GM18858 (cell line): ENCODE measurements at regions not wholly inside any gene's neighbourhood (a gene's known extent, or its start where the extent isn't known, plus 50 kb on each side); places are given as distances from the start of the nearest gene placed in this dataset.

ENCODE experiments used
- ATAC-seq: cut with Tn5 transposase; IDR thresholded peaks from one replicate; pipeline ENCODE4 v1.9.1; 2021; ENCODE audit not compliant: unreplicated experiment

DNA sequence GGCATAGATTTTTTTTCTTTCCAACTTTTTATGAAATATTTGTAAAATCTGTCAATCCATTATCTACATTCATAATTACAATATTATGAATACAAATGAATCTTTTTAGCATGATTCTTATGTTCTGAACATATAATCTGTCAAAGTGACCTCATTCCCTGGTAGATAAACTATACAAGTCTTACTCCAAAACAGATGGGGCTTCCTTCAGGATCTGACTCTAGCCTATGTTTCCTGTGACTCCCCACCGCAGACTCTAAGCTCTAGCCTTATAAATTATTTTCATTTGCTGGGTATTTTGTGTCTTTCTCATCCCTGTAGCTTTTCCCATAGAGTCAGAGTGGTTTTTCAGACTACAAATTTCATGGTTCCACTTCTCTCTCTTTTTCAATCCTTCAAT lies 202.1 kb upstream of the KITLG start:
- no peak for ATAC-seq

GRCh38 chr12:88781909-88782308 lies 201.6 kb upstream of the KITLG start:
- no peak for ATAC-seq

DNA sequence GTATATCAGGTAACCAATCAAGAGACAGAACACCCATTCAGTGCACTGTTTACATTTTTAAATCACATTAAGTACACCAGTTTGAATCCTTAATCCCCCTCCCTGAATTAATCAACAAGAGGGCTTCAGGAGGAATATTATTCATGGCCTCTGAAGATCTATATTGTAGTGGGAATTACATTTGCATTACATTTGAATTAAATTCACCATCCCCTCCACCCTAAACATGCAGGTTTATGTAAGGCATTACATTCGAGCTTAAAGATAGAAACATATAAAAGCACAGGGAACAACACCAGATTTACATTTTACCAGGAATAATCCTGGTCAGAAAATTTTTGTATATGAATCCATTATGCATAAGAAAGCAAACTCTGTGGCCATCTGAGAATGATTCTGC lies 197.8 kb upstream of the KITLG start:
- no peak for ATAC-seq

GRCh38 chr12:88775742-88776151 lies 195.5 kb upstream of the KITLG start:
- no peak for ATAC-seq

- ATAC-seq: no peak
Measured at GRCh38 chr12:88767699-88768098, 187.4 kb upstream of the KITLG start.

GRCh38 chr12:88764781-88765480 lies 184.7 kb upstream of the KITLG start:
- no peak for ATAC-seq

- ATAC-seq: no peak
Measured at GRCh38 chr12:88763536-88764100, 183.3 kb upstream of the KITLG start.

GRCh38 chr12:88758176-88758575 lies 177.9 kb upstream of the KITLG start:
- no peak for ATAC-seq

- no peak for ATAC-seq
Measured at GRCh38 chr12:88756917-88757316, 176.6 kb upstream of the KITLG start.

- ATAC-seq: no peak
Measured at GRCh38 chr12:88756153-88756552, 175.9 kb upstream of the KITLG start.

- ATAC-seq: no peak
Measured at GRCh38 chr12:88753707-88754106, 173.4 kb upstream of the KITLG start.

DNA sequence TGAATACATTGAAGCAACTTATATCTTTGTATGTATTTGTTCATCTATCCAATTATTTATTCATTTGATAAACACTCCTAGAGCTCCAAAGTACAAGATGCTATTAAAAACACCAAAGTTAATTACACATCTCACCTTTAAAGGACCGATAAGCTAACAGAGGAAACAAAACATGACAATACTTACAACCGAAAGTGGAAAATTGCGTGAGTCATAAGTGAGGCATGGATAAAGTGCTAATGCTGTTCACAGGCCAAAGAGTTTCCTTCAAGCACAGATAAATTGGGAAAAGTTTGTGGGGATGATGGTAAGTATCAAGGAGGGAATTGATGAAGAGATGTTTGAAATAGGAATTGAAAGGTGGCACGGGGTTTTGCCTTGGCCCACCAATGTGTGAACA lies 172.8 kb upstream of the KITLG start:
- ATAC-seq: no peak

- no peak for ATAC-seq
Measured at GRCh38 chr12:88752183-88752582, 171.9 kb upstream of the KITLG start.

DNA sequence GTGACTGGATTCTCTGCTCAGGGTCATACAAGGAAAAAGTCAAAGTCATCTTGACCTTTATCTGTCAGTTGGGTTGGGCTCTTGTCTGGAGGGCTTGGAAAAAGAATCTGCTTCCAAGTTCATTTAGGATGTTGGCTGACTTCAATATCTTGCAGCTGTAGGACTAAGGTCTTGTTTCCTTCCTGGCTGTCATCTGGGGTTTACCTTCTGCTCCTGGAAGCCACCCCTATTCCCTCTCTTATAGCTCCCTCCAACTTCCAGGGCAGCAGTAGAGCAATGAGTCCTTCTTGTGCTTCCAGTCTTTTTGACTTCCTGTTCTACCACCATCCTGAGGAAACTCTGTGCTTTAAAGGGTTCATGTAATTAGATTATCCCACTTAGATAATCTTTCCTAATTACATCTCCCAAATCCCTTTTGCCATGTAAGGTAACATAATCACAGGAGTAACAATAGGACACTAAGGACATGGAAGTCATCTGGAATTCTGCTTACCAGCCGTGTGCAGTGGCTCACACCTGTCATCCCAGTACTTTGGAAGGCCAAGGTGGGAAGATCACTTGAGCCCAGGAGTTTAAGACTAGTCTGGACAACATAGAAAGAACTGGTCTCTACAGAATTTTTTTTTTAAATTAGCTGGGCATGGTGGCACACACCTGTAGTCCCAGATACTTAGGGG lies 170.7 kb upstream of the KITLG start:
- ATAC-seq: no peak

DNA sequence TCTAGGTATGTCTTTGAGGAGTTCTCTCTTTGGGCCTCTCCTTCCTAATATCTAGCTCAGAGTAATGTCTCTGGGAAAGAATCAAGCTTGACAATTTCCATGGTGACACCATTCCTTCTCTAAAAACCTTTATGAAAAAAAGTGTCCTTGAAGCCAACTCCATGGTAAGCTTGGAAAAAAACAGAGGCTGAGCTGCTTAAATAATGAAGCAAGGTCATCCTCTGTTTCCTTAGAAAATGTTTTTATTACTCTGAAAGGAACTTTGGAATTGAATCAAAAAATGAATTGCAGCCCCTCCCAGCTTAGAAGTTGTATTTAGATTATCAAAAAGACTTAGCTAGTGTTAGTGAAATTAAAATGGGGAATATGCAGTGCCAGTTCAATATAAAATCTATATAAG lies 166.1 kb upstream of the KITLG start:
- ATAC-seq: no peak

DNA sequence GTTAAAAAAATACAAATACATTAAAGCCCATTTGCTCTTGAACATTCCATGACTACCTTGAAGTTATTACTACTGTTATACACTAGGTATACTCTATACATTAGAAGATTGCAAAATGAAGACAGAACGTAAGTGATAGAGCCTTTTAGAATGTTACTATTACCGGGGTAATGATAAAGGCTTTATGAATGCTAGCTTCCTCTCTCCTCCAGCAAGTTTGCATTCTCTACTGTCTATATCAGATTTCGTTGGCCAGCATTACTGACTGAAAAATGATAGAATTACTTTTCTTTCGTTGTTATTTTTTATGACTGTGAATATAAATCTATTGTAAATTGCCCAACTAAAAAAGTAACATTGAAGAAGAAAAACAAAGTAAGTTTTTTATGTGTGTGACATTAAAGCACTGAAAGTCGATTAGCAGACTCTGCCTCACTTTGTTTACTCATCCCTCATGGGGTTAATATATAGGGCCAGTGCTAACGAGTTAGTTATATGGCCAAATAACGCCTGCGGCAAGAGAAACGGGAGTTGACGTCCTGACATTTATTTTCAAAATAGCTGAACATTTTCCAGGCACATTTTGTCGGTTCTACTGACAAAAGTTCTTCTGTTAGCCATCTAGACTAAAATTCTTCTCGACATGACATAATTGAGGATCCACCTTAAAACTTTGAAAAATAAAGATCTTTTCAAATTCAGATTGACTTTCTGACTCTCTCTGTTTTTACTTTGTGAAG lies 163.8 kb upstream of the KITLG start:
- ATAC-seq: no peak

DNA sequence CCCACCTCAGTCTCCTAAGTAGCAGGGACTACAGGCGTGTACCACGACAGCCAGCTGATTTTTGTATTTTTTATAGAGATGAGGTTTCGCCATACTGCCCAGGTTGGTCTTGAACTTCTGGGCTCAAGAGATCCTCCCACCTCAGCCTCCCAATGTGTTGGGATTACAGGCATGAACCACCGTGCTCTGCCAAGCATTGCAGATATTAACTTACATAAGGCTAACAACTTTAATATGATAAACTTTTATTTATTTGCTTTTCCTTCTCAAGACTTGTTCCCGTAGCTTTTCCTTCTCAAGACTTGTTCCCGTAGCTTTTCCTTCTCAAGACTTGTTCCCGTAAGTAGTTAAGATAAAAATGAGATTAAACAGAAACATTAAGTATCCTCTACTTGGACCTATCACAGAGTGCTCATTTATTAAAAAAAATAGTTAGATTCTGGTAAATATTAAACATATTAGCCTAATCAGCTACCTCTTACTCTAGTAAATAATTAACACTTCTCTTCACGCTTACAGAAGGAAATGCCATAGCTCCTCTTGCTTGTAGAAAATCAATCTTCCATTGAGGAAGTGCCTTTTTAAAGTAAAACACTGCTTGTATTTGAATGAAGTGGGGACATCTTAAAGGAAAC lies 157.7 kb upstream of the KITLG start:
- no peak for ATAC-seq

DNA sequence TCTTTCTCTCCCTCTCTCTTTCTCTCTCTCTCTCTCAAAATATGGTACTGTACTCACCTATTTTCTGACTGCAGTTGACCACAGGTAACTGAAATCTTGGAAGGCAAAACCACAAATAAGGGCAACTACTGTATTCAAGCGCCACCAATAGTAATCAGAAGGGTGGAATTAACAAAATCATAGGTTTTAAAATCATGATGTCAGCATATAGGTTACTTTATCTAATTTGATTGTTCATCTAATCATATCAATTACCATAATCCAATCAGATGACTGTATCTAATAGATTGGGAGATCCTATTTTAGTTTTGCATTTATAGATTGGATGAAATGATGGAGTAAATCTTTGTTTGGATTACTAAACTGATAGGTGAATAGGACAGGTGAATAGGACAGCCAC lies 155.8 kb upstream of the KITLG start:
- ATAC-seq: no peak

- no peak for ATAC-seq
Measured at GRCh38 chr12:88733008-88733407, 152.7 kb upstream of the KITLG start.

DNA sequence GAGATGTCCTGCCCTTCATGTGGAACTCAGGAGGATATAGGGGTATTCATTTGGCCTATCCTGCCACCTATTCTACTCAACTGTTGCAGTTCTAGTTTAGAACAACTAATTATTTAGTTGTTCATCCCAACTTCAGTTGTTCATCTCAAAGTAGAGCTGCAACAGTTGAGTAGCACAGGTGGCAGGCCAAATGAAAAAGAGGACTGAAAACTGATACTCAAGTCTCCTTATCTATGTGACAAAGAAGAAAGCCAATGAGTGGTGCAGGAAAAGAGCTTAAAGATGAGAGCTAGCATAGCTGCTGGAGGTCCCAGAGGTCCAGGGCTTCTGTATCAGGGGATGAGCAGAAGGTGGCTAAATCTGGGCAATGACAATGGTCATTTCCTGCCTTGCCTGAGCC lies 148.9 kb upstream of the KITLG start:
- ATAC-seq: no peak
